ENCODE measurements at regions not wholly inside any gene's neighbourhood (a gene's known extent, or its start where the extent isn't known, plus 50 kb on each side); places are given as distances from the start of the nearest gene placed in this dataset.

GRCh38 chr3:87361271-87361670, 84.9 kb upstream of the POU1F1 start:
- POLR2A ChIA-PET: no interaction called here
- Histone ChIP-seq H3K27ac (ENCODE audit: insufficient read depth, low read depth, low read length) (no peak overlapping the region), H3K4me2 (ENCODE audit: insufficient read depth, low read length) (no peak overlapping the region), H3K9me3 (replicated peaks; ENCODE audit: control insufficient read depth, insufficient read depth, low read length) (no peaks in the 10 kb centered on the region), H3K9ac (replicated peaks; ENCODE audit: extremely low read depth, insufficient read depth, low read length) (no peak overlapping the region), H3K4me3 (replicated peaks in 1 of 3; ENCODE audit: insufficient read depth in 1 of 3, low read depth in 1 of 3, low read length in 3 of 3) (no peak overlapping the region), H2AFZ (ENCODE audit: low read depth, low read length) (no peak overlapping the region), H4K20me1 (replicated peaks; ENCODE audit: control insufficient read depth, extremely low read depth, insufficient read depth, low read length) (no peaks in the 10 kb centered on the region), H3K79me2 (ENCODE audit: control insufficient read depth, insufficient read depth, low read length) (no peaks in the 10 kb centered on the region), H3K27me3 (ENCODE audit: control insufficient read depth in 2 of 2, insufficient read depth in 2 of 2, low read length in 2 of 2) (peaks cover 0 to 3% of the 10 kb centered on the region in 2 experiments), H3K9me1 (replicated peaks; ENCODE audit: control insufficient read depth, extremely low read depth, insufficient read depth, low read length) (no peaks in the 10 kb centered on the region), H3K4me1 (ENCODE audit: control insufficient read depth, extremely low read depth, insufficient read depth, low read length) (no peaks in the 10 kb centered on the region), H3K36me3 (ENCODE audit: control insufficient read depth in 2 of 2, extremely low read depth in 1 of 2, insufficient read depth in 2 of 2, low read length in 2 of 2) (no peaks in the 10 kb centered on the region)
- intact Hi-C loops (cut with micrococcal nuclease): no loop called here
- no TSS peak for BruUV-seq (replicated peaks)
- dilution Hi-C loops (cut with MboI; ENCODE audit: extremely low pct_ligation_motif_present, low sequenced_read_pairs): no loop called here
- FAIRE-seq (no peak), DNase-seq (ENCODE audit: low read depth, low spot score) (no peak)
- CTCF ChIA-PET: interaction anchor here (3.6 kb wide), 1 partner anchor 11 kb away, joined by 17 read pairs; no protein-coding TSS in a partner anchor
- TF ChIP-seq, protein P1, sequence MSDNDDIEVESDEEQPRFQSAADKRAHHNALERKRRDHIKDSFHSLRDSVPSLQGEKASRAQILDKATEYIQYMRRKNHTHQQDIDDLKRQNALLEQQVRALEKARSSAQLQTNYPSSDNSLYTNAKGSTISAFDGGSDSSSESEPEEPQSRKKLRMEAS (IDR thresholded peaks at IDR 0.05; ENCODE audit: insufficient read depth, insufficient read length): no peak
- no peak for TF ChIP-seq JUN (IDR thresholded peaks at IDR 0.05; ENCODE audit: borderline replicate concordance, insufficient read depth, insufficient read length, low read depth)
- no peak for TF ChIP-seq MYC (IDR thresholded peaks at IDR 0.05; ENCODE audit: low read depth, low read length)
- no peak for TF ChIP-seq POLR2A (IDR thresholded peaks at IDR 0.05; ENCODE audit: low read depth, low read length)
- no peak for TF ChIP-seq EZH2 (IDR thresholded peaks at IDR 0.05; ENCODE audit: borderline replicate concordance, low read depth, low read length, severe bottlenecking)
- TF ChIP-seq, protein P2, sequence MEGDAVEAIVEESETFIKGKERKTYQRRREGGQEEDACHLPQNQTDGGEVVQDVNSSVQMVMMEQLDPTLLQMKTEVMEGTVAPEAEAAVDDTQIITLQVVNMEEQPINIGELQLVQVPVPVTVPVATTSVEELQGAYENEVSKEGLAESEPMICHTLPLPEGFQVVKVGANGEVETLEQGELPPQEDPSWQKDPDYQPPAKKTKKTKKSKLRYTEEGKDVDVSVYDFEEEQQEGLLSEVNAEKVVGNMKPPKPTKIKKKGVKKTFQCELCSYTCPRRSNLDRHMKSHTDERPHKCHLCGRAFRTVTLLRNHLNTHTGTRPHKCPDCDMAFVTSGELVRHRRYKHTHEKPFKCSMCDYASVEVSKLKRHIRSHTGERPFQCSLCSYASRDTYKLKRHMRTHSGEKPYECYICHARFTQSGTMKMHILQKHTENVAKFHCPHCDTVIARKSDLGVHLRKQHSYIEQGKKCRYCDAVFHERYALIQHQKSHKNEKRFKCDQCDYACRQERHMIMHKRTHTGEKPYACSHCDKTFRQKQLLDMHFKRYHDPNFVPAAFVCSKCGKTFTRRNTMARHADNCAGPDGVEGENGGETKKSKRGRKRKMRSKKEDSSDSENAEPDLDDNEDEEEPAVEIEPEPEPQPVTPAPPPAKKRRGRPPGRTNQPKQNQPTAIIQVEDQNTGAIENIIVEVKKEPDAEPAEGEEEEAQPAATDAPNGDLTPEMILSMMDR (IDR thresholded peaks at IDR 0.05; ENCODE audit: extremely low read depth in 1 of 2, insufficient read depth in 1 of 2, low read depth in 1 of 2, low read length in 2 of 2): no peak
- TF ChIP-seq GATA2 (IDR thresholded peaks at IDR 0.05; ENCODE audit: insufficient read depth, insufficient read length, low read depth, low read length): no peak
